Sigmoid colon (tissue), 4 donors: ENCODE measurements at regions not wholly inside any gene's neighbourhood (a gene's known extent, or its start where the extent isn't known, plus 50 kb on each side); places are given as distances from the start of the nearest gene placed in this dataset.

Source experiments
- POLR2A ChIP-seq, 2 donors: fragments of 450-650 bp; IDR thresholded peaks; one replicate each; pipeline ENCODE4 v1.6.1; 2016; ENCODE audit warnings: antibody characterized with exemption in 2 of 2, mild to moderate bottlenecking in 2 of 2, moderate library complexity in 2 of 2
- POLR2AphosphoS5 ChIP-seq, 4 donors: sonication (generic); formaldehyde crosslinking; IDR thresholded peaks; one replicate each; pipeline ENCODE4 v1.6.1; 2017; ENCODE audit warnings: antibody characterized with exemption in 4 of 4
- TF ChIP-seq, protein P1 (sequence below), 4 experiments: fragments of 450-650 bp in 3 of 4; fragments of 200-600 bp in 1 of 4; IDR thresholded peaks; one replicate each; pipeline ENCODE4 v1.5.1; 2016 to 2019; ENCODE audit warnings: antibody characterized with exemption in 4 of 4, mild to moderate bottlenecking in 3 of 4, moderate library complexity in 2 of 4

DNA sequence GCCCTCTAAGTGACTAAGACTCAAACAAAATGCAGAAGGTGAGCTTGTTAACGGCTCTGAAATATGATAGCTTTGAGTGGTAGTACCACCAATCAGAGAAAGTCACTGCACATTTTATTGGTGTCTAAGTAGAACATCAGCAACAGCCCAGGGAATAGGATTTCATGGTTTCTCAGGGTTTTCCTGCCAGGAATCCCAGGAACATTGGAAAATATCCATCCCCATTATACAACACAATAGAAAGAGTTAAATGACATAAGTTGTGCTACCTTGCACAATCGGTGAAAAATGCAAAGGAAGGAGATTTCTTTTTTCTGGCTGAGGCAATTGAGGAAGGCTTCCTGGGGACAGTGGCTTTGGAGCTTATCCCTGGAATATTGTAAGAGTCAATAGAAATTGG lies 283.1 kb downstream of the HLX start:
- TF ChIP-seq, protein P1, sequence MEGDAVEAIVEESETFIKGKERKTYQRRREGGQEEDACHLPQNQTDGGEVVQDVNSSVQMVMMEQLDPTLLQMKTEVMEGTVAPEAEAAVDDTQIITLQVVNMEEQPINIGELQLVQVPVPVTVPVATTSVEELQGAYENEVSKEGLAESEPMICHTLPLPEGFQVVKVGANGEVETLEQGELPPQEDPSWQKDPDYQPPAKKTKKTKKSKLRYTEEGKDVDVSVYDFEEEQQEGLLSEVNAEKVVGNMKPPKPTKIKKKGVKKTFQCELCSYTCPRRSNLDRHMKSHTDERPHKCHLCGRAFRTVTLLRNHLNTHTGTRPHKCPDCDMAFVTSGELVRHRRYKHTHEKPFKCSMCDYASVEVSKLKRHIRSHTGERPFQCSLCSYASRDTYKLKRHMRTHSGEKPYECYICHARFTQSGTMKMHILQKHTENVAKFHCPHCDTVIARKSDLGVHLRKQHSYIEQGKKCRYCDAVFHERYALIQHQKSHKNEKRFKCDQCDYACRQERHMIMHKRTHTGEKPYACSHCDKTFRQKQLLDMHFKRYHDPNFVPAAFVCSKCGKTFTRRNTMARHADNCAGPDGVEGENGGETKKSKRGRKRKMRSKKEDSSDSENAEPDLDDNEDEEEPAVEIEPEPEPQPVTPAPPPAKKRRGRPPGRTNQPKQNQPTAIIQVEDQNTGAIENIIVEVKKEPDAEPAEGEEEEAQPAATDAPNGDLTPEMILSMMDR (IDR thresholded peaks at IDR 0.05) = no peak
- TF ChIP-seq POLR2A (IDR thresholded peaks at IDR 0.05) (no peak), POLR2AphosphoS5 (IDR thresholded peaks at IDR 0.05) (no peak)
